SK-MEL-5 (cell line): ENCODE measurements at regions not wholly inside any gene's neighbourhood (a gene's known extent, or its start where the extent isn't known, plus 50 kb on each side); places are given as distances from the start of the nearest gene placed in this dataset.
A peak's percentile ranks its signal among the peaks of the same experiment; 100 is the strongest.
"Not testable (repeated sequence)": the region's sequence is repeated elsewhere in the genome, so short reads cannot be mapped to it uniquely, and the experiment has no call there.

Experiments used
- DNase-seq: peaks from one replicate; pipeline ENCODE4 v3.0.0-alpha.2; 2016; ENCODE audit warnings: low read depth, low spot score
- in situ Hi-C: cut with HindIII; loops from 2 replicates; pipeline ENCODE4 v1.10.0; 2016; ENCODE audit warnings: low sequenced_read_pairs, high pct_unique_total_duplicates, low pct_unique_long_range_greater_than_20kb

DNA sequence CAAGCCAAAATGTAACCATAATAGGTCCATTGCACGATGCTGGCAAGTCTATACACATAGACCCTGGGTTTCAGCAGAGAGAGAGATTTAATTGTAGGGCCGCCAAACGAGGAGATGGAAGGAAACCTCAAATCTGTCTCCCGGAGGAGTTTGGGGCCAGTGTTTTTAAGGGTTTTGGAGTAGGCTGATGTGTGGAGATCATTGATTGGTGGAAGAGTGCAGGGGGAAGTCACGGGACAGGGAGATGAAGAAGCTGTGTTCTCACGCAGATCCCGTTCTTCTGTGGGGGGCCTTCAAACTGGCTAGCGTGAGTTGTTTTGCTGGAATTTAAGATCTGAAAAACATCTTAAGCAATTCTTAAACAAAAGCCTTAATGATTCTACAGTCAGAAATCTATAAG is 84.8 kb downstream of the KATNIP start:
- in situ Hi-C loops: no loop called here
- DNase-seq: no peak

- no peak for DNase-seq
- in situ Hi-C loops: no loop called here
Observed at GRCh38 chr16:27636453-27637240, 86.7 kb downstream of the KATNIP start.

- no peak for DNase-seq
- in situ Hi-C loops: no loop called here
Observed at GRCh38 chr16:27638833-27639560, 89.1 kb downstream of the KATNIP start.

DNA sequence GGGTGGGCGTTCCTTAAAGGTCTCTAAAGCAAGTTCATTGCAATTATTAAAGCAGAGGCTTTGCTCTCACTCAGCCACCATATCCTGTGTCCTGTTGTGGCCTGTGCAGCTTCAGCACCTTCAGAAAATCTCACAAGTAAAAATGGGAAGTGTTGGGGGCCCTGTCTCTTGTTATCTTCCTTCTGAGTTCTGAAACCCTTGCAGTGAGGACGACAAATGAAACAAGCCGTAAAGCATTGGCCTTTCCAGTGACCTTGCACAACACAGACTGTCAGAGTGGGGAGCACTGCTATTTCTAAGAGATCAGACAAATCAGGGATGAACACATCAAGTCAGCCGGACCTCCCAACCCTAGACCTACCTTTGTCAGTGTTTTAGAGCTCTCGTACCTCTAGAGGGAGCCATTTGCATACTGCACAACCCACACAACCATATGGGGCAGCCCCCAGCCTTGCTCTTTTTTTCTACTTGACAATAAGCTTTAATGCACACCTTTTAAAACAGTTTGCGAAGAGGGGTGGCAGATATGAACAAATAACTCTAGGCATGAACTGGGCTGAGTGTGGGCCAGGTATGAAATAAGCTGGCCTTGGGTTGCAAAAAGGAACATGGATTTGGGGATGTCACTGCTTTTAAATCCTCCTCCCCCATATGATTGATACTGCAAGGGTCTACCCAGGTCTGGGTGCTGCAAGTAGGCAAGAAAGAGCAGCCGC is 89.8 kb downstream of the KATNIP start:
- in situ Hi-C loops: no loop called here
- DNase-seq: peak; percentile 69

DNA sequence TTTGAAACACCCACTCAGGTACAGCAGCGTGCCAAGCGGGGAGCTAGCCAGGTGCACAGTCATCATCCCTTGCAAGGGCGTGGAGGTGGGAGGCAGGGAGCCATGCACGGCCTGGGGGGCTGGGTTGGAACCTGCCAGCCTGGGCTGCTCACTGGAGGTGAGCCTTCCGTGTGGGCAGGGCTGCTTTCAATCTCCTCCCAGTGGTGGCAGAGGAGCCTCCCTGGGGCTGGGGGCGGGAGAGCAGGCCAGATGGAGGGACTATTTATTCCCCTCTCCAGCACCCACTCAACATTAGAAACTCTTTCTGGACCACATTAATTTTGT is 90.3 kb downstream of the KATNIP start:
- no peak for DNase-seq
- in situ Hi-C loops: no loop called here

GRCh38 chr16:27641260-27641659 is 91.3 kb downstream of the KATNIP start:
- no peak for DNase-seq
- in situ Hi-C loops: no loop called here

- DNase-seq, in situ Hi-C loops: not testable (repeated sequence)
Observed at GRCh38 chr16:27641734-27642415, 91.9 kb downstream of the KATNIP start.

- in situ Hi-C loops: no loop called here
- DNase-seq: peak; percentile 68
Observed at GRCh38 chr16:27642756-27643155, 92.8 kb downstream of the KATNIP start.

- DNase-seq: no peak
- in situ Hi-C loops: no loop called here
Observed at GRCh38 chr16:27644165-27644564, 94.2 kb downstream of the KATNIP start.

- DNase-seq: no peak
- in situ Hi-C loops: no loop called here
Observed at GRCh38 chr16:27645396-27645795, 95.5 kb downstream of the KATNIP start.

DNA sequence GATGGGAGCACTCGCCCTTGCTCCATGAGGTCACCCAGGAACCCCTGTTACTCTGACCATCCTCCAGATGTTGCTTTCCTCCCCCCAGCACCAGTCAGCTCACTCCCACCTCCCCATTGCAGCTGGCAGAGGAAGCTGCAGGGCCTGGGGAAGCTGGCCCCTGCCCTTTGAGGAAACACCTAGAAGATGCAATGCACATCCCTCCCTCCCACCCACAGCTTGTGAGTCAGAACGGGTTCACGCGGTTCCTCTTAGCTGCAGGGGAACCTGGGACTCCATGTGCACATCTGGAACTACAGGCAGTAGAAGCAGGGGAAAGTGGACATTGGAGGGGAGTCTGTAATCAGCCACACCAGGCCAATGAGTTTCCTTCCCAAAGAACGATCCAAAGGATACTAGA is 96.9 kb downstream of the KATNIP start:
- in situ Hi-C loops: no loop called here
- DNase-seq: no peak

GRCh38 chr16:27649021-27649420 is 99.1 kb downstream of the KATNIP start:
- in situ Hi-C loops: no loop called here

DNA sequence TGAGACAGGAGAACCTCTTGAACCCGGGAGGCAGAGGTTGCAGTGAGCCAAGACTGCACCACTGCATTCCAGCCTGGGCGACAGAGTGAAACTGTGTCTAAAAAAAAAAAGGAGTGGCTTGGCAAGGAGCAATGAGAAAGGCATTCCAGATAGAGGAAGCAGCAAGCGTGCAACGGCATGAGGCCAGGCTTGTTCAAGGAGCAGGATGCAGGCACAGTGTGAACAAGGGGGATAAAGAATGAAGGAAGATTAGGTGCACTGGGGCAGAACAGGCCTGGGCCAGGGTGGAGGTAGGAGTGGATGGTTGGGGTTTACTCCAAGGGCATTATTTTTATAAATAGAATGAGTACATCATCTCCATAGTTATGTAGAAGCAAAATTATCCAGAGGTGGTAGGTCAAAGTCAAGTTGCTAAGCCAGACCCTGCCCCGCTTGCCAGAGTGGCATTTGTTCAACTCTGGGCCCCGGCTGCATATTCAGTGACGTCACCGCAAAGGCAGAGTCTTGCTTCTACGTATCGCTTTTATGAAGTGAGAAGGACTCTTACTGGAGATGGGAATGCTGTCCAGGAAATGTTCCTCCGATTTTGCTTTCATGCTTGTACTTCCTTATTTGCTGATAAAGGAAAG is 100.2 kb downstream of the KATNIP start:
- no peak for DNase-seq
- in situ Hi-C loops: no loop called here

More at GRCh38 chr16:27649021-27649420, 99.1 kb downstream of the KATNIP start:
- no peak for DNase-seq

GRCh38 chr16:27651301-27651700 is 101.4 kb downstream of the KATNIP start:
- DNase-seq: no peak
- in situ Hi-C loops: no loop called here

- DNase-seq: no peak
- in situ Hi-C loops: no loop called here
Observed at GRCh38 chr16:27657811-27658210, 107.9 kb downstream of the KATNIP start.

GRCh38 chr16:27660507-27660906 is 110.6 kb downstream of the KATNIP start:
- in situ Hi-C loops: no loop called here
- DNase-seq: no peak

GRCh38 chr16:27663235-27663634 is 113.3 kb downstream of the KATNIP start:
- DNase-seq, in situ Hi-C loops: not testable (repeated sequence)

DNA sequence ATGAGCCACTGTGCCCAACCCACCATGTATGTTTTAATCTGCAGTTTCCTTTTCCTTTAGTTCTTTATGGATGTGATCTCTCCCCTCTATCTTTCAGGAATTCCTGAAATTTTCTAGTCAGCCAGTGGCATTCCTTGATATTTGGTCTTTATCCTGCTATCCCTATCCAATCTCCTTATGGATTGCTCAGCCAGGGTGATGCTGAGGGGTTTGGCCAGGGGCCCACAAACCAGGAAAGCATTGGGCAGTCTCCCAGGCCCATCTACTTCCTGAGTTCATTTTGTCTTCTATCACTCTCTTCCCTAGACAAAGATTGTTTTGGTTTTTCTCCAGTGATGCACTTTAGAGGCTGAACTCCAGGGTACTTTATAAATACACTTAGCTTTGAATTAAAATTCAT is 115.9 kb downstream of the KATNIP start:
- DNase-seq: no peak
- in situ Hi-C loops: no loop called here
